ENCODE measurements at regions not wholly inside any gene's neighbourhood (a gene's known extent, or its start where the extent isn't known, plus 50 kb on each side); places are given as distances from the start of the nearest gene placed in this dataset.

- DNase-seq, result no peak
Measured at GRCh38 chrX:13266641-13267345, 53.1 kb downstream of the ATXN3L start.

- DNase-seq, result no peak
Measured at GRCh38 chrX:13265549-13266132, 54.2 kb downstream of the ATXN3L start.

DNA sequence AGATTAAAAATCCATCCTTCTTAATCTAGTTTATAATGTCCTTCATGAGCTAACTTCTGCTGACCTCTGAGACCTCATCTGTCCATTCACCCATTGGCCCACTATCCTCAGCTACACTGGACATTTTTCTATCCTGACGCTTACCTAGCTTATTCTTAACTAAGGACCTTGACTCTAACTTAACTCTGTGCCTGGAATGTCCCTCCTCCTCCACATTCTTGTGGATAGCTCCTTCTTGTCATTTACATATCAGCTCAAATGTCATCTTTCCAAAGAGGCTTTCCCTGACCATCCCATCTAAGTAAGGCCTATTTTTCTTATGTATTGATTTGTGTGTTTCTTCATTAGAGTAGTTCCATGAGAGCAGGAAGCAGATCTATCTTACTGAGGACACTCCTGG lies 54.7 kb downstream of the ATXN3L start:
- no peak for DNase-seq

DNA sequence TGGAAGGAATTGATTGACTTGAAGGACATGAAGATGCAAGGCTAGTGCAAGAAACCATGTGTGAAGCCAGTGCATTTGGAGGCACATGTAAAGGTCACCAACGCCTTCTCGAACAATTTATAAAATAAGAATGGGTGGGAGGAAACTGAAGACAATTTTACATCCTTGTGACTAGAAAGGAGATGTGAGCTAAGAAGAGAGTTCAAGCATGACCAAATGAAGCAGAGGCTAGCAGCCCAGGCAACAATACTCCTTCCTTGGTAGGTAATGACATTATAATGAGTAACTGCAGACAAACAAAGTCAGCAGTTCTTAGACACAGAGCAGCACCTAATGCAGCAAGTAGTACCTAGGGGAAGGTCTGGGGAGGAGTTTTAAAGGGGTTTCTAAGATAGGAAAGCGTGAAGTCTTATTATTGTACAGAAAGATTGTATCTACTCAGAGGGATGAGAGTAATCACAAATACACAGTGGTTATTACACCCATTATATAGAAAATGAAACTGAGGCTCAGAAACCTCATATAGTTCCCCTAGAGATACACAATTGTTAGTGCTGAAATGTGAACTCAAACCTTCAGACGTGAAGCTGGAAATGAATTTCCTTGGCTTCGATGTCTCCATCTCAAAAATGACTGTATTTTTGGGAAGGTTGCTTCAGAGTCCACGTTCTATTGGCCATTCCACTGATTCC lies 56.1 kb downstream of the ATXN3L start:
- no peak for DNase-seq

DNA sequence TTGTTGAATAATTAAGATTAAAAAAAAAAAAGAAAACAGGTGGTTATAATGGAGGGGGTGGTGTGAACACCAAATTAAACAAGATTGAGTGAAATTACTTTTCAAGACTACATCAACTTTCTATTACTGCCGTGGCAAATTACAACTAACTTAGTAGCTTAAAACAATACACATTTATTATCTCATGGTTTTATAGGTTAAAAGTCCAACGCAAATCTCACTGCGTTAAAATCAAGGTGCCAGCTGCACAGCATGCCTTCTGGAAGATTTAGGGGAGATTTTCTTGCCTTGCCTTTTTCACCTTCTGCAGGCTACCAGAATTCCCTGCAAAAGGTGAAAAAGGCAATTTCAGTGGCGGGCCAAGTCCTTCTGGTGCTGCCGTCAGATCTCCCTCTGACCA lies 58.5 kb downstream of the ATXN3L start:
- no peak for DNase-seq

DNA sequence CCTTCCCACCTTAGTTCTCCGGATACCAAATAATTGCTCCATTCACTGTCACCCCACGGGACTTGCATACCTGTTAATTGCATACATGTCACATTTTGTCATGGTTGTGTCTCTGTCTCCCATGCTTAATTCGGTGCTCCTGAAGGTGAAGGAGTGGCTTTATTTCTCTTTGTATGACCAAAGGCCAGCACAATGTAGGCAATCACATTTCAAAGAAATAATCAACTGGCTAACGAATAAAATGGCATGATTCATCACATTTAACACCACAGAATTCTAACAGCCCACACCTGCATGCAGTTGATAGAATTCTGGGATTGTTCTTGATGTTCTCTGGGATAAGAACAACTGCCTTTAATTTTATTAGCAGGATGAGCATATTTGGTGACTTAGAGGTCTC lies 59.3 kb downstream of the ATXN3L start:
- DNase-seq, result no peak

DNA sequence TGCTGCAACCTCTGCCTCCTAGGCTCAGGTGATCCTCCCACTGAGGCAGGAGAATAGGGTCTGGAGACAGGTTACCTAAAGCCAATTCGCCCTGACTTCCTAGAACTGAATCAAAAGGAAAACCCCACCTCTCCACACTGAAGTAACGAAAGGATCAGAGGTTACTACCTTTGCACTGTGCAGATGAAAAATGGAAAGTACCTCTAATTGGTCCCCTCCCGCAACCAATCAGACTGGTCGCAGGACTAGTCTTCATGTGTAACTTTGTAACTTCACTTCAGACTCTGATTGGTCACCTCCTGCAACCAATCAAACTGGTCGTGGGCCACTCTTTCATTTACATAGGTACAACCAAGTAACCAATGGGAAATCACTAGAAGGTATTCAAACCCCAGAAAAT lies 61.1 kb downstream of the ATXN3L start:
- DNase-seq, result no peak

DNA sequence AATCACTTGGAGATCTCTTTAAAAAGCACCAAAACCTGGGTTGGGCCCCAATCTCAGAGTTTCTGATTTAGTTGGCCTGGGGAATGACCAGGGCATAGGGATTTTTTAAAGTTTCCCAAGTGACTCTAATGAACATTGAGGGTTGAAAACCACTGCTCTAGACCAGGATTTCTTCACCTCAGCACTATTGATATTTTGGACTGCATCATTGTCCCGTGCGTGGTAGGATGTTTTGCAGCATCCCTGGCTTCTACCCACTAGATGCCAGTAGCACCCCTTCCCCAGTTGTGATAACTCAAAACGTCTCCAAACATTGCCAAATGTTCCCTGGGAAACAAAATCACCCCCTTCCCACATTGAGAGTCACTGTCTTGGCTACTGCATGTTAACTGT lies 61.8 kb downstream of the ATXN3L start:
- DNase-seq, result no peak

DNA sequence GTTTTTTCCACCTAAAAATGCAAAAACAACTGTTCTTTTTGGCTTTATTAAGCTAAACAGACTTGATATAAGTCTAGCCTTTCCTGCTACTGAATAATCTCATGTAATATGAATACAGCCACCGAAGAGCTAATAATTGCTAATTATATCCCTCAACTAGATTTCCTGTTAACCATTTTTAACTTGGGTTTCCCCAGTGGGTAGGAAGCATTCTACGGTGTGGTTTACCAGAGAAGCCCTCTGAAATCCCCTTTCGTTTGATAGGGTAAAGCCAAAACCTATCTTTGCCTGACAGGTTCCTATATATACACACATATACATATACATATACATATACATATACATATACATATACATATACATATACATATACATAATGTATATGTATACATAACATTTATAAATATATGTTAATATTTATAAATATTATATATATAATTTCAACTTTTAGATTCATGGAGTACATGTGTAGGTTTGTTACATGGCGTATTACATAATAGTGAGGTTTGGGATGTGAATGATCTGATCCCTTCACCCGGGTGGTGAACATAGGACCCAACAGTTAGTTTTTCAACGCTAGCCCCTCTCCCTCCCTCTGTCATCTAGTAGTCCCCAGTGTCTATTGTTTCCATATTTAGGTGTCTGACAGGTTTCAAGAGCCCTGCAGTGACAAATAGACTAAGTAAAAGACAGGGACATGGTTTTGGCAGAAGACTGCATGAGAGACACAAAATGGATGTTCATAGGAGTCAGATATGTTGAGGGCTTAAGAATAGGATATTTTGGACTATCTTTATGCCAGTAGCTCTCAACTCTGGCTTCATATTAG lies 62.4 kb downstream of the ATXN3L start:
- no peak for DNase-seq

DNA sequence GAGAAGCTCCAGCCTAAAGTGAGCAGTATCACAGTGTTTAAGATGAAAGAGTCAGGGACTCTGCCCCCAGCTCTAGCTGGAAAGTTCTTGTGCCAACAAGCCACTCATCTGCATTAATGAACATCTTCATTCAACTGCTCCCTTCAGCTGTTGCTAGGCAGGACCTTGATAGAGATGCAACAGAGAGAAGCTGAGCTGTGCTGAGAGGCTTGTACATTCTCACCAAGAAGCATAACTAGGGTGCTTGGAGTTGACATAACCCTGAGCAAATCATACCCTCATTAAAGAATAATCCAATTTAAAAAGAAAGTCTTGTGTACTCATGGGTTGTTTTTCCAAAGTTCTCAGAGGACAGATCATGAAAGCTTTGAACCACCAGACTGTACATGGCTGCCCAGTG lies 63.2 kb downstream of the ATXN3L start:
- no peak for DNase-seq

GRCh38 chrX:13254870-13255269 lies 65.0 kb downstream of the ATXN3L start:
- DNase-seq, result no peak

DNA sequence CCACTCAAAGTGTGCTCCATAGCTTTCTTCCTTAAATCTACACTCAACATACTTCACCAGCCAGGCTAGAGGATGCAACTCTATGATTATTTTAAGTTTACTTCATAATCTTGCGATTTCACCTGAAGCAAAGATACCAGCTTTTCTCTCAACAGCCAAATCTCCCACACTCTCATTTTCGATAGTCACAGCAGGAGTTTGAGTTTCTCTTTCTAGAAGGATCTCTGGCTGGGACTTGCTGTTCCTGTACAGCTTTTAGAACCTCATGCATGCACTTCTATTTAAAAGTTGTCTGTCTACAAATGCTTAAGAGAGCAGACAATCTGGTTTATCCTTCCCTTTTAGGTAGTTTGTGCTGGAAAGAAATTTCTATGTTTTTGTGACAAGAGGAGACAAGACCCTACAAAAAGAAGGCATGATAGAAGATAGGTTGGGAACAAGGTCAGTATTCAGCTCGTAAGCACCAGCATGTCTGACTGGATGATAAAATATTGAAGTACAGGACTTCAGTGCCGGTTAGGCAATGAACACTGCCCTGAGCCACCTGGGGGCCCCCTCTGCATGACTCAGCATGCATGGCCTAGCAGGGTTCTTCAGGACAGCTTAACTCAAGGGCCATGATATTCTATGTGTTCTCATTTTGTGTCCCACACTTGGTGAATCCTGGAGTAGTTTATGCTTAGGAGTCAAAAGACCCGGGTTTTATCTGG lies 65.6 kb downstream of the ATXN3L start:
- DNase-seq, result no peak

GRCh38 chrX:13253223-13253622 lies 66.6 kb downstream of the ATXN3L start:
- DNase-seq, result no peak

DNA sequence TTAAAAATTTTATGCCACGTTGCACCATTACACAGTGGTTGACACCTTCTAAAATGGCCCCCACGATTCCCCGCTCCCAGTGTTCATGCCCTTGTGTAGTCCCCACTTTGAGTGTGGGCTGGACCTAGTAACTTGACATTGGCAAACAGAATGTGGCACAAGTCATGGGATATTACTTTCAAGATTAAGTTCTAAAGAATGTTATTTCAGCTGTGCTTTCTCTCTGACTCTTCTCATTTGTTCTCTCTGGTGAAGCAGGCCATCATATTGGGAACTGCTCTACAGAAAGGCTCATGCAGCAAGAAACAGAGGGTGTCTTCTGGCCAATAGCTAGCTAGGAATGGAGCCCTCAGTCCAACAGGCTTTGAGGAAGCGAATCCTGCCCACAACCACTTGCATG lies 67.1 kb downstream of the ATXN3L start:
- DNase-seq, result no peak

- no peak for DNase-seq
Measured at GRCh38 chrX:13250826-13251580, 68.8 kb downstream of the ATXN3L start.

DNA sequence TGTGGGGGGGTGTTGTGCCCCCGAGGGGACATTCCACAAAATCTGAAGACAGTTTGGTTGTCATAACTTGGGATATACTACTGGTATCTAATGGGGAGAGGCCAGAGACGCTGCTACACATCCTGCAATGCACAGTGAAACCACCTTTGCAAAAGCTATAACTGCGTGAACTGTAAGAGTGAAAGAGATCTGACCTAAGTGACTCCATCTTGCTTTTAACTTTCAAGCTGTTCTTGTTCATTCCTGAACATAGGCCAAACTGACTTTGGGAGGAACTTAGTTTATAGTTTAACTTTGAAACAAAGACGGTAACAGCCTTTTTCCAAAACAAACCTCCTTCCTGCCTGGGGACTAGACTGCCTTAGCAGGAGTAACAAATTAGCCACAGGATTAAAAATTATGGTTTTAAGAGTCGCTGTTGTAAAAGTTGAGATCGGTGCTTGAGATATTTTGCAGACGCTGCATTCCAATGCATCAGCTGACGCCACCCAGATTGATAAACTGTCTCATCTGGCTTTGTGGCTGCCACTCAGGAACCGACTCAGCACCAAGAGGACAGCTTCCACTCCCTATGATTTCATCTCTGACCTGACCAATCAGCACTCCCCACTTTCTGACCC lies 70.9 kb downstream of the ATXN3L start:
- DNase-seq, result no peak

GRCh38 chrX:13239272-13239671 lies 80.6 kb downstream of the ATXN3L start:
- no peak for DNase-seq

DNA sequence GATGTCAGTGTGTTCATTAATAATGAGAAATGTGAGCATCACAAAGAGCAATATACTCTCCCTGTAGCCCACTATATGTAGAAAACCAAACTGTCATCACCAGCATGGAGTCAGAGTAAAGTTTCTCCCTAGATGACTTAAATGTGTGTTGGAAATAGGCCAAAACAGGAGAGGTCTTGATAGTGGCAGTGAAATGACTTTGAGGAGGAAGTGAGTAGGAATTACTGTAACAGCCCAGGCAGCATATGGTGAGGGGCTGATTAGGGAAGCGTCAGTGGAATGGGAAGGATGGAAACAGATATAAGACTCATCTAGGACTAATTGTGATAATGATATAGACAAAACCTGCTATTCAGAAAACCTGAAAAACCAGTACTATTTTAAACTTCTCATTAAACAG lies 83.9 kb downstream of the ATXN3L start:
- DNase-seq, result no peak

DNA sequence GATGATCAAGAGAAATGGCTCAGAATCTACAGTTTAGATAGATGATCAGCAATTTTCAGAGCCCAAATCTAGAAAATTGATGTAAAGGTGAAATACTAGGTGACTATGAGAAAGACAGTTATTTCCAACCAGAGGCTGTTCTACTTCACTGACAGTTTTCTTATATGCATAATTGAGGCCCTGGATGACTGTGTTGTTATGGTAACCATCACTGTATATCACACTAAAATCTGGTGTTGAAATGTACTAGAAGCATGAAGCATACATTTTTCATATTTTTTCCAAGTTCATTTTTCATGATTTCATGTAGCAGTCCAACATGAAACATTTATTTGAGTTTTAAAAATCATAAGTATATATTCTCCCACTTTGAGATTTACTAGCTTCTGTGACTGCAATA lies 87.4 kb downstream of the ATXN3L start:
- no peak for DNase-seq

DNA sequence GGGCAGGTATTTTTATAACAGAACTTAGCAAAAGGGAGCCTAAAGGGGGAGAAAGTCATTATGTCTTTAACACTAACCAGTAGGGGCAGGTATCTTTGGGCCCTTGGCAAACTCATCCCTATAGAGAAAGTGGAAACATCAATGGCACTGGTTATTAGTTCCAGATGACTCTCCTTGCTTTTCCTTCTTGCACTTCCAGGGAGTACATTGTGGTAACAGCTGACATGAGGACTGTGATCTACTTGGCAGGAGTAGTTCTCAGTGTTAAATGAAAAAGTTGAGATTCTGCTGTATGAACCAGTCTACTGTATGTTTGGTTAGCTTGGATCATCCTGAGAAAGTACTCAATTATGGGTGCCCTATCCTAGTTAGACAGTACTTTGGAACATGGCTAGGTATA lies 93.6 kb downstream of the ATXN3L start:
- no peak for DNase-seq

- peak; percentile 65 for DNase-seq
Measured at GRCh38 chrX:13223868-13224567, 95.8 kb downstream of the ATXN3L start.
